A549 (cell line): ENCODE measurements at regions not wholly inside any gene's neighbourhood (a gene's known extent, or its start where the extent isn't known, plus 50 kb on each side); places are given as distances from the start of the nearest gene placed in this dataset.

ENCODE experiments used
- CTCF ChIP-seq: fragments of >200 bp; sonication (Bioruptor Twin); formaldehyde crosslinking; IDR thresholded peaks from 3 replicates; pipeline ENCODE4 v1.5.1; 2016
- POLR2A ChIP-seq: IDR thresholded peaks from 2 replicates; pipeline ENCODE4 v1.6.1; 2012; ENCODE audit warnings: mild to moderate bottlenecking, low read length
- ZSCAN20 ChIP-seq: fragments of 250-450 bp; sonication (Bioruptor Pico); IDR thresholded peaks from 2 replicates; pipeline ENCODE4 v1.8.0; 2022; ENCODE audit warnings: mild to moderate bottlenecking, moderate library complexity

- TF ChIP-seq POLR2A (no peak), ZSCAN20 (CRISPR knock-in tag) (no peak), CTCF (no peak)
Observed at GRCh38 chr15:91635641-91636040, 217.9 kb upstream of the SLCO3A1 start.
